ENCODE measurements at regions not wholly inside any gene's neighbourhood (a gene's known extent, or its start where the extent isn't known, plus 50 kb on each side); places are given as distances from the start of the nearest gene placed in this dataset.

DNA sequence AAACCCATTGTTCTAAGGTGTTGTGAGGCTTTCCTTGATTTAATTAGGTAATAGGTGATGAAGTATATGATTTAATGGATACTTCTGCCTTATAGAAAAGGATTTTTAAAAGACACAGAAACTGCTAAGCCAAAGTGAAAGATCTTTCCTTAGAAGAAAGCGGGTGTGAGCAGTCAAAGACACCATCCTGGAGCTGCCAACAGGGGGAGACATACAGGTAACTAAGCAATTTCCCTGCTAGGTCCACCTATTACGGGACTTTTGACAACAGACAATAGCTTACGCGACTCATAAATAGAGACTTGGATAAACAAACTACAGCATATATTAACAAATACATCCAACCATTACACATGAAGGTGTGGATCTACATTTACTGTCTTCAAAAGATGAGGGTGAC lies 669.5 kb downstream of the SQOR start:
- peak; percentile 81 for DNase-seq
- no peaks in the 10 kb centered on the region for H3K27me3 Mint-ChIP-seq (ENCODE audit: insufficient read depth)
- no peak overlapping the region for H3K27ac ChIP-seq (ENCODE audit: low read depth, low read length)
- H3K4me3 Mint-ChIP-seq: no peak overlapping the region
- H3K4me1 Mint-ChIP-seq: no peaks in the 10 kb centered on the region
- H3K4me3 ChIP-seq (ENCODE audit: low read length): no peak overlapping the region
- H3K36me3 Mint-ChIP-seq (ENCODE audit: low read depth): no peaks in the 10 kb centered on the region
- no peaks in the 10 kb centered on the region for H3K4me1 ChIP-seq (ENCODE audit: control insufficient read depth, insufficient read depth, low read length)
- 80% methylated on average over 4 of the region's 4 CpGs; no CpG with 5 or more reads in 1 of the 2 experiments for WGBS, 2 experiments (ENCODE audit: insufficient coverage in 1 of 2, insufficient read length in 1 of 2)
- H3K36me3 ChIP-seq (ENCODE audit: control insufficient read depth, insufficient read depth, low read length): no peaks in the 10 kb centered on the region
- H3K27me3 ChIP-seq (ENCODE audit: control insufficient read depth, insufficient read depth, low read length, poor library complexity, severe bottlenecking): peaks cover 7% of the 10 kb centered on the region
- no peaks in the 10 kb centered on the region for H3K9me3 ChIP-seq (ENCODE audit: control insufficient read depth, low read length)
- TF ChIP-seq, protein P1, sequence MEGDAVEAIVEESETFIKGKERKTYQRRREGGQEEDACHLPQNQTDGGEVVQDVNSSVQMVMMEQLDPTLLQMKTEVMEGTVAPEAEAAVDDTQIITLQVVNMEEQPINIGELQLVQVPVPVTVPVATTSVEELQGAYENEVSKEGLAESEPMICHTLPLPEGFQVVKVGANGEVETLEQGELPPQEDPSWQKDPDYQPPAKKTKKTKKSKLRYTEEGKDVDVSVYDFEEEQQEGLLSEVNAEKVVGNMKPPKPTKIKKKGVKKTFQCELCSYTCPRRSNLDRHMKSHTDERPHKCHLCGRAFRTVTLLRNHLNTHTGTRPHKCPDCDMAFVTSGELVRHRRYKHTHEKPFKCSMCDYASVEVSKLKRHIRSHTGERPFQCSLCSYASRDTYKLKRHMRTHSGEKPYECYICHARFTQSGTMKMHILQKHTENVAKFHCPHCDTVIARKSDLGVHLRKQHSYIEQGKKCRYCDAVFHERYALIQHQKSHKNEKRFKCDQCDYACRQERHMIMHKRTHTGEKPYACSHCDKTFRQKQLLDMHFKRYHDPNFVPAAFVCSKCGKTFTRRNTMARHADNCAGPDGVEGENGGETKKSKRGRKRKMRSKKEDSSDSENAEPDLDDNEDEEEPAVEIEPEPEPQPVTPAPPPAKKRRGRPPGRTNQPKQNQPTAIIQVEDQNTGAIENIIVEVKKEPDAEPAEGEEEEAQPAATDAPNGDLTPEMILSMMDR (conservative IDR thresholded peaks at IDR 0.05): peak; percentile 92
- no peak overlapping the region for H3K9ac ChIP-seq (ENCODE audit: extremely low read depth, low read length, poor library complexity, severe bottlenecking)
- H3K9me3 Mint-ChIP-seq: no peaks in the 10 kb centered on the region
- no peak overlapping the region for H3K27ac Mint-ChIP-seq

- H3K9me3 ChIP-seq (ENCODE audit: control insufficient read depth, low read length): no peaks in the 10 kb centered on the region
- H3K27ac Mint-ChIP-seq: no peak overlapping the region
- H3K27me3 ChIP-seq (ENCODE audit: control insufficient read depth, insufficient read depth, low read length, poor library complexity, severe bottlenecking): peaks cover 7% of the 10 kb centered on the region
- no peaks in the 10 kb centered on the region for H3K4me1 Mint-ChIP-seq
- no peak overlapping the region for H3K9ac ChIP-seq (ENCODE audit: extremely low read depth, low read length, poor library complexity, severe bottlenecking)
- TF ChIP-seq, protein P1 (conservative IDR thresholded peaks at IDR 0.05): no peak
- H3K4me3 ChIP-seq (ENCODE audit: low read length): no peak overlapping the region
- H3K9me3 Mint-ChIP-seq: no peaks in the 10 kb centered on the region
- no peaks in the 10 kb centered on the region for H3K36me3 ChIP-seq (ENCODE audit: control insufficient read depth, insufficient read depth, low read length)
- no peaks in the 10 kb centered on the region for H3K36me3 Mint-ChIP-seq (ENCODE audit: low read depth)
- no peaks in the 10 kb centered on the region for H3K27me3 Mint-ChIP-seq (ENCODE audit: insufficient read depth)
- H3K4me3 Mint-ChIP-seq: no peak overlapping the region
- H3K27ac ChIP-seq (ENCODE audit: low read depth, low read length): no peak overlapping the region
- H3K4me1 ChIP-seq (ENCODE audit: control insufficient read depth, insufficient read depth, low read length): no peaks in the 10 kb centered on the region
- DNase-seq: no peak
- WGBS, 2 experiments (ENCODE audit: insufficient coverage in 1 of 2, insufficient read length in 1 of 2): 92 to 100% methylated on average over 4 of the region's 4 CpGs
Measured at GRCh38 chr15:46307746-46308145, 672.9 kb downstream of the SQOR start.

DNA sequence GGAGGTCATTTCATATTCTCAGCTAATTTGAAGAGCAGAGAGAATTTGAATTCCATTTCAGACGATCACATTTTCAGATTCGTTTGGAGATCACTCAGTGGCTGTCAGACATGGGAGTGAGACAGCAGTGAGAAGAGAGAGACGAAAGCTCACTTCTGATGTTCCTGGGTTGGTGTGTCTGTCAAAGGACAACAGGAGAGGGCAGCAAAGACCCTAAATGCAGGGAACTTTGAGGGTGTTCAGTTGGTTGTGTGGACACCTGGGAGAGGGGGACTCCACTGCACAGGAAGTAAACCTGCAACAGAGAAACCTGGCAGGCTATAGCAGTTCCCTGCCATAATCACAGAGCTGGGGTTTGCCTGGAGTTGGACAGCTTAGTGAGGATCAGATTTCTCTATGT lies 675.1 kb downstream of the SQOR start:
- Histone ChIP-seq H3K4me3 (ENCODE audit: low read length) (no peak overlapping the region), H3K9me3 (ENCODE audit: control insufficient read depth, low read length) (no peaks in the 10 kb centered on the region), H3K36me3 (ENCODE audit: control insufficient read depth, insufficient read depth, low read length) (no peaks in the 10 kb centered on the region), H3K27me3 (ENCODE audit: control insufficient read depth, insufficient read depth, low read length, poor library complexity, severe bottlenecking) (peaks cover 7% of the 10 kb centered on the region), H3K4me1 (ENCODE audit: control insufficient read depth, insufficient read depth, low read length) (no peaks in the 10 kb centered on the region), H3K27ac (ENCODE audit: low read depth, low read length) (no peak overlapping the region), H3K9ac (ENCODE audit: extremely low read depth, low read length, poor library complexity, severe bottlenecking) (no peak overlapping the region)
- Mint-ChIP-seq H3K9me3 (no peaks in the 10 kb centered on the region), H3K27ac (no peak overlapping the region), H3K27me3 (ENCODE audit: insufficient read depth) (no peaks in the 10 kb centered on the region), H3K36me3 (ENCODE audit: low read depth) (no peaks in the 10 kb centered on the region), H3K4me1 (peaks cover 1% of the 10 kb centered on the region), H3K4me3 (no peak overlapping the region)
- DNase-seq: peak; percentile 65
- TF ChIP-seq, protein P1 (conservative IDR thresholded peaks at IDR 0.05): peak; percentile 70
- 82 to 87% methylated on average over 2 to 3 of the region's 3 CpGs for WGBS, 2 experiments (ENCODE audit: insufficient coverage in 1 of 2, insufficient read length in 1 of 2)
